Endothelial cell of umbilical vein (primary cell): ENCODE measurements at regions not wholly inside any gene's neighbourhood (a gene's known extent, or its start where the extent isn't known, plus 50 kb on each side); places are given as distances from the start of the nearest gene placed in this dataset.

ENCODE experiments used
- BruUV-seq: library from RNA; stranded (reverse); fragments of 400-500 nt; replicated peaks from 2 replicates; lab custom pipeline; 2021; lab: Mats Ljungman, UMichigan
- CTCF ChIA-PET: fragments of 300-600, 350-600 bp; sonication (Branson Sonifier 250); formaldehyde crosslinking; loops from one replicate; lab custom pipeline; 2021; ENCODE audit warnings: antibody characterized with exemption, inconsistent platforms; lab: Charles Lee
- POLR2A ChIA-PET: fragments of 300-600, 350-600 bp; sonication (Branson Sonifier 250); formaldehyde crosslinking; loops from one replicate; lab custom pipeline; 2021; ENCODE audit warnings: antibody characterized with exemption, inconsistent platforms; lab: Charles Lee
- DNase-seq: peaks from one replicate; pipeline ENCODE4 v3.0.0-alpha.2; 2011; ENCODE audit warnings: low read depth, low spot score
- FAIRE-seq: peaks from 2 replicates; lab custom pipeline; 2011; peaks lifted over from hg19 to GRCh38; lab: Jason Lieb, UNC
- H2AFZ ChIP-seq: 2 replicates; pipeline ENCODE4 v1.6.0; 2012; ENCODE audit warnings: low read depth, low read length, control low read depth, inconsistent platforms
- H3K27ac ChIP-seq: 2 replicates; pipeline ENCODE4 v1.5.1; 2011; ENCODE audit warnings: low read depth, mild to moderate bottlenecking, control low read depth, low read length, moderate library complexity; ENCODE audit not compliant: insufficient read depth
- H3K27me3 ChIP-seq, 2 experiments: 2 replicates each; pipeline versions ENCODE4 v1.6.0 to v1.6.1; 2011; ENCODE audit warnings: low read length in 2 of 2, mixed read lengths in 1 of 2; ENCODE audit not compliant: control insufficient read depth in 2 of 2, insufficient read depth in 2 of 2
- H3K36me3 ChIP-seq, 2 experiments: 2 replicates in 1 of 2; 3 replicates in 1 of 2; pipeline ENCODE4 v1.5.1; 2011; ENCODE audit warnings: low read length in 2 of 2, mild to moderate bottlenecking in 1 of 2, moderate library complexity in 1 of 2; ENCODE audit not compliant: control insufficient read depth in 2 of 2, insufficient read depth in 2 of 2; ENCODE audit errors: extremely low read depth in 1 of 2
- H3K4me1 ChIP-seq: 3 replicates; pipeline ENCODE4 v1.5.1; 2011; ENCODE audit warnings: mild to moderate bottlenecking, low read length; ENCODE audit not compliant: control insufficient read depth, insufficient read depth; ENCODE audit errors: extremely low read depth
- H3K4me2 ChIP-seq: 2 replicates; pipeline ENCODE4 v1.6.1; 2011; ENCODE audit warnings: low read length, control low read depth, mixed read lengths; ENCODE audit not compliant: insufficient read depth
- H3K4me3 ChIP-seq, 3 experiments: fragments of 200-600 bp in 1 of 3; sonication (generic), shearing (Covaris generic) in 1 of 3; replicated peaks in 1 of 3; 2 replicates each; pipeline ENCODE4 v1.5.1; 2011 to 2016; ENCODE audit warnings: control low read depth in 3 of 3, low read length in 3 of 3, mild to moderate bottlenecking in 2 of 3, inconsistent platforms in 1 of 3, low read depth in 1 of 3, moderate library complexity in 1 of 3; ENCODE audit not compliant: insufficient read depth in 1 of 3
- H3K79me2 ChIP-seq: 2 replicates; pipeline ENCODE4 v1.6.0; 2012; ENCODE audit warnings: low read length, inconsistent platforms; ENCODE audit not compliant: control insufficient read depth, insufficient read depth
- H3K9ac ChIP-seq: replicated peaks from 2 replicates; pipeline ENCODE3; 2011; ENCODE audit warnings: low read length, control low read depth; ENCODE audit not compliant: insufficient read depth; ENCODE audit errors: extremely low read depth
- H3K9me1 ChIP-seq: replicated peaks from 3 replicates; pipeline ENCODE4 v1.6.0; 2011; ENCODE audit warnings: mild to moderate bottlenecking, low read length; ENCODE audit not compliant: control insufficient read depth, insufficient read depth; ENCODE audit errors: extremely low read depth
- H3K9me3 ChIP-seq: replicated peaks from 2 replicates; pipeline ENCODE4 v1.5.1; 2012; ENCODE audit warnings: low read length, inconsistent platforms; ENCODE audit not compliant: control insufficient read depth, insufficient read depth
- H4K20me1 ChIP-seq: replicated peaks from 2 replicates; pipeline ENCODE3; 2011; ENCODE audit warnings: mild to moderate bottlenecking, low read length; ENCODE audit not compliant: control insufficient read depth, insufficient read depth; ENCODE audit errors: extremely low read depth
- EZH2 ChIP-seq: IDR thresholded peaks from 2 replicates; pipeline ENCODE4 v1.6.1; 2012; ENCODE audit warnings: borderline replicate concordance, low read depth, mild to moderate bottlenecking, moderate library complexity, low read length, inconsistent platforms; ENCODE audit not compliant: severe bottlenecking
- FOS ChIP-seq: IDR thresholded peaks from 2 replicates; pipeline ENCODE4 v1.6.1; 2011; ENCODE audit warnings: mild to moderate bottlenecking, low read length, moderate library complexity, borderline replicate concordance; ENCODE audit not compliant: insufficient read depth
- GATA2 ChIP-seq: IDR thresholded peaks from 2 replicates; pipeline ENCODE4 v1.7.0; 2011; ENCODE audit warnings: low read depth, mild to moderate bottlenecking, moderate library complexity, mixed read lengths, low read length; ENCODE audit not compliant: insufficient read length, insufficient read depth
- JUN ChIP-seq: IDR thresholded peaks from 2 replicates; pipeline ENCODE4 v1.6.1; 2011; ENCODE audit warnings: borderline replicate concordance, low read depth; ENCODE audit not compliant: insufficient read length, insufficient read depth
- MYC ChIP-seq: IDR thresholded peaks from one replicate; pipeline ENCODE4 v1.6.1; 2011; ENCODE audit warnings: mild to moderate bottlenecking, low read depth, low read length
- POLR2A ChIP-seq: IDR thresholded peaks from 2 replicates; pipeline ENCODE4 v1.6.1; 2012; ENCODE audit warnings: low read depth, mild to moderate bottlenecking, control low read depth, low read length
- POLR2AphosphoS5 ChIP-seq: IDR thresholded peaks from 2 replicates; pipeline ENCODE4 v1.6.1; 2012; ENCODE audit warnings: low read depth, mild to moderate bottlenecking, control low read depth, low read length, moderate library complexity; ENCODE audit not compliant: insufficient read depth
- dilution Hi-C: fragments of 300-500 bp; cut with MboI; formaldehyde crosslinking; loops from one replicate; pipeline ENCODE4 v1.15.0; 2019; ENCODE audit warnings: low sequenced_read_pairs; ENCODE audit not compliant: extremely low pct_ligation_motif_present
- intact Hi-C: fragments of 100-400 bp; cut with micrococcal nuclease; formaldehyde crosslinking; loops from one replicate; pipeline ENCODE4 v1.10.0; 2022
- TF ChIP-seq, protein P1 (sequence below), 2 donors: IDR thresholded peaks; 1 replicate in 1 of 2; 2 replicates in 1 of 2; pipeline ENCODE4 v1.5.1; 2011; ENCODE audit warnings: low read length in 2 of 2, mild to moderate bottlenecking in 2 of 2, moderate library complexity in 2 of 2, control low read depth in 1 of 2, inconsistent platforms in 1 of 2, low read depth in 1 of 2; ENCODE audit not compliant: insufficient read depth in 1 of 2; ENCODE audit errors: extremely low read depth in 1 of 2
- TF ChIP-seq, protein P2 (sequence below): IDR thresholded peaks from 2 replicates; pipeline ENCODE4 v1.6.1; 2011; ENCODE audit not compliant: insufficient read depth, insufficient read length

DNA sequence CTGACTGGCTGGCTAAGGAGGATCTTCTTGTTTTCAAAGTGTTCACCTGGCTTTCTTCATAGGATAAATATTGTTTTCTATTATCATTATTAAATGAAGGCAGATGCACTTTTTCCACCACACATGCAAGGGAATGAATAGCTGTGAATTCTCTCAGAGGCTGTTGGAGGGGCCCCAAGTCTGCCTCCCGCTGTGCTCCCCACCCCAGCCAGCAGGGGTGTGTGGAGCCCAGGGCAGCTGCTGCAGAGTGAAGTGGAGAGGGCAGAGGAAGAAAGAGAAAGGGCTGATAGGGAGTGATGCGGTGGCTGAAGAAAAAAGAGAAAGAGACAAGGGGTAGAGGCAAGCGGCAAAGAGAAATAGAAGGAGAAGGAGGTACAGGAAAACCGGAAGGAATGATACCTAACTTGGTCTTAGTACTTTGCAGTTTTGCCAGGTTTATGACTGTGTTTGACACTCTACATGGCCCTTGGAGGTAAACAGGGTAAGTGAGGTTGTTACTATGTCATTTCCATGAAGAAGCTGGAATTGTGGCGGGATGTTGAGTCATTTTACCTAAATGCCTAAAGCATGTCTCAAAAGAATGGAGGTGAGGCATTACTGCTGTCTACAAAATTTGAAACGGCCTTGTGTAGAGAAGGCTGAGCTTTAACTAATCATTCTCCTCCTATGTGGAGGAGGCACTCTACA lies 145.7 kb upstream of the B3GAT1 start:
- no TSS peak for BruUV-seq

DNA sequence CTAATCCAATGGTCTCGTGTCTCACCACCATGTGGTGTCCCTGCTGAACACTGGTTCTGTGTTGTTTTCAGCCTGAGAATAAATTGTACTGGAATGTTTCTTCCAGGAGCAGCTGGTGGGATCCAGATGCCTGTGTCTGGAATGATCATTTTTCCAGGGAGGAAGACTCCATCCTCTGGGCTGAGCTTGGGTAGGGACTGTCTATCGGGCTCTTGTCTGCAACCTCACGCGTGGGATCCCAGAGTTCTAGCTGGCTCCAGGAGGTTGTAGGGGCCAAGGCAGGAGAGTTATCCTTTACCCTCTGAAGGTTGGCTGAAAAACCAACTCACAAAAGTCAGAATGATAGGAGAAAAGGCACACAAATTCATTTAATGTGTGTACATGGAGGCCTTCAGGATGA lies 144.1 kb upstream of the B3GAT1 start:
- Histone ChIP-seq H3K4me3 (no peak overlapping the region), H4K20me1 (no peaks in the 10 kb centered on the region), H3K36me3 (no peaks in the 10 kb centered on the region), H3K9me1 (no peaks in the 10 kb centered on the region), H3K9me3 (no peaks in the 10 kb centered on the region), H3K27ac (no peak overlapping the region), H3K27me3 (no peaks in the 10 kb centered on the region), H3K4me2 (no peak overlapping the region), H2AFZ (no peak overlapping the region), H3K79me2 (no peaks in the 10 kb centered on the region), H3K4me1 (no peaks in the 10 kb centered on the region), H3K9ac (no peak overlapping the region)
- dilution Hi-C loops: no loop called here
- no peak for TF ChIP-seq MYC
- TF ChIP-seq POLR2AphosphoS5: no peak
- no peak for TF ChIP-seq EZH2
- no peak for TF ChIP-seq GATA2
- TF ChIP-seq, protein P1, sequence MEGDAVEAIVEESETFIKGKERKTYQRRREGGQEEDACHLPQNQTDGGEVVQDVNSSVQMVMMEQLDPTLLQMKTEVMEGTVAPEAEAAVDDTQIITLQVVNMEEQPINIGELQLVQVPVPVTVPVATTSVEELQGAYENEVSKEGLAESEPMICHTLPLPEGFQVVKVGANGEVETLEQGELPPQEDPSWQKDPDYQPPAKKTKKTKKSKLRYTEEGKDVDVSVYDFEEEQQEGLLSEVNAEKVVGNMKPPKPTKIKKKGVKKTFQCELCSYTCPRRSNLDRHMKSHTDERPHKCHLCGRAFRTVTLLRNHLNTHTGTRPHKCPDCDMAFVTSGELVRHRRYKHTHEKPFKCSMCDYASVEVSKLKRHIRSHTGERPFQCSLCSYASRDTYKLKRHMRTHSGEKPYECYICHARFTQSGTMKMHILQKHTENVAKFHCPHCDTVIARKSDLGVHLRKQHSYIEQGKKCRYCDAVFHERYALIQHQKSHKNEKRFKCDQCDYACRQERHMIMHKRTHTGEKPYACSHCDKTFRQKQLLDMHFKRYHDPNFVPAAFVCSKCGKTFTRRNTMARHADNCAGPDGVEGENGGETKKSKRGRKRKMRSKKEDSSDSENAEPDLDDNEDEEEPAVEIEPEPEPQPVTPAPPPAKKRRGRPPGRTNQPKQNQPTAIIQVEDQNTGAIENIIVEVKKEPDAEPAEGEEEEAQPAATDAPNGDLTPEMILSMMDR (IDR thresholded peaks at IDR 0.05; ENCODE audit: extremely low read depth in 1 of 2, insufficient read depth in 1 of 2, low read depth in 1 of 2, low read length in 2 of 2): no peak
- no peak for TF ChIP-seq JUN
- TF ChIP-seq, protein P2, sequence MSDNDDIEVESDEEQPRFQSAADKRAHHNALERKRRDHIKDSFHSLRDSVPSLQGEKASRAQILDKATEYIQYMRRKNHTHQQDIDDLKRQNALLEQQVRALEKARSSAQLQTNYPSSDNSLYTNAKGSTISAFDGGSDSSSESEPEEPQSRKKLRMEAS: no peak
- TF ChIP-seq POLR2A: no peak
- no peak for TF ChIP-seq FOS
- ChIA-PET POLR2A (no interaction called here), CTCF (no interaction called here)
- FAIRE-seq: no peak
- BruUV-seq: no TSS peak
- intact Hi-C loops: no loop called here
- no peak for DNase-seq

More for the DNA sequence above, 145.7 kb upstream of the B3GAT1 start:
- Histone ChIP-seq H3K4me1 (no peaks in the 10 kb centered on the region), H3K4me3 (no peak overlapping the region), H3K36me3 (no peaks in the 10 kb centered on the region), H3K4me2 (no peak overlapping the region), H3K9me3 (no peaks in the 10 kb centered on the region), H3K9me1 (no peaks in the 10 kb centered on the region), H2AFZ (no peak overlapping the region), H3K27ac (no peak overlapping the region), H3K27me3 (no peaks in the 10 kb centered on the region), H3K79me2 (no peaks in the 10 kb centered on the region), H3K9ac (no peak overlapping the region), H4K20me1 (no peaks in the 10 kb centered on the region)
- no peak for DNase-seq
- no peak for FAIRE-seq
- dilution Hi-C loops: no loop called here
- TF ChIP-seq JUN (no peak), GATA2 (no peak), MYC (no peak)
- TF ChIP-seq, protein P1 (IDR thresholded peaks at IDR 0.05; ENCODE audit: extremely low read depth in 1 of 2, insufficient read depth in 1 of 2, low read depth in 1 of 2, low read length in 2 of 2): no peak
- CTCF ChIA-PET: no interaction called here
- POLR2A ChIA-PET: no interaction called here
- intact Hi-C loops: no loop called here
